ENCODE measurements at regions not wholly inside any gene's neighbourhood (a gene's known extent, or its start where the extent isn't known, plus 50 kb on each side); places are given as distances from the start of the nearest gene placed in this dataset.

DNA sequence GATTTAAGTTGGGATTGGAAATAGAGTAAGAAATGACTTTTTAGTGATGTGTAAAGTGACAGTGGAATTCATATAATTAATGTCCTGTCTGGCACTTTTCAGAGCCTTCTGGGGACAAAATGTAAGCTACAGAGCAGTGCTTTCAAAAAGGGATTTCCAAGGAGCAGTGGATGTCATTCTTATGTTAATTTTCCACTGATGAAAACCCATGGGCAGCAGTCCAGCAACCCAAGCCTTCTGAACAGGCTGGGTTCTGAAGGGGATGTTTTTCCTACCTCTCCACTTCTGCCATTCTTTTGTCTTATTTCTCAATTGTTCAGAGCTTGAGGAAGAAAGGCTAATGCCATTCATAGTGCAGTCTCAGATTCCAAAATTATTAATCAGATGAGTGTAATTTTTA, 717.6 kb upstream of the HS3ST1 start:
- Histone ChIP-seq H3K9ac (ENCODE audit: low read depth in 1 of 2, low read length in 2 of 2) (no peak overlapping the region), H3K27ac (ENCODE audit: low read depth in 1 of 2, low read length in 2 of 2) (no peak overlapping the region), H3K4me1 (ENCODE audit: control insufficient read depth in 4 of 4, insufficient read depth in 4 of 4, low read length in 3 of 4) (no peaks in the 10 kb centered on the region), H3K27me3 (ENCODE audit: control insufficient read depth in 4 of 4, insufficient read depth in 4 of 4, low read length in 3 of 4) (no peaks in the 10 kb centered on the region), H3K4me3 (ENCODE audit: low read depth in 1 of 3, low read length in 3 of 3) (no peak overlapping the region), H3K9me3 (ENCODE audit: control insufficient read depth in 4 of 4, low read length in 3 of 4) (peaks cover 0 to 7% (median 0%) of the 10 kb centered on the region in 4 donors), H3K36me3 (ENCODE audit: control insufficient read depth in 4 of 4, insufficient read depth in 3 of 4, low read depth in 1 of 4, low read length in 3 of 4) (no peaks in the 10 kb centered on the region)
- DNase-seq (ENCODE audit: low spot score): no peak
- no peak for TF ChIP-seq SP1 (IDR thresholded peaks at IDR 0.05)
- no peak for TF ChIP-seq YY1 (IDR thresholded peaks at IDR 0.05)
- TF ChIP-seq RXRA (IDR thresholded peaks at IDR 0.05): no peak
- TF ChIP-seq JUND (IDR thresholded peaks at IDR 0.05): no peak
- no peak for TF ChIP-seq NR2F2 (IDR thresholded peaks at IDR 0.05)
- no peak for TF ChIP-seq HNF4G (IDR thresholded peaks at IDR 0.05)
- TF ChIP-seq, protein P1, sequence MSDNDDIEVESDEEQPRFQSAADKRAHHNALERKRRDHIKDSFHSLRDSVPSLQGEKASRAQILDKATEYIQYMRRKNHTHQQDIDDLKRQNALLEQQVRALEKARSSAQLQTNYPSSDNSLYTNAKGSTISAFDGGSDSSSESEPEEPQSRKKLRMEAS (IDR thresholded peaks at IDR 0.05): no peak
- TF ChIP-seq ATF3 (IDR thresholded peaks at IDR 0.05): no peak
- TF ChIP-seq FOXA2 (IDR thresholded peaks at IDR 0.05): no peak

DNA sequence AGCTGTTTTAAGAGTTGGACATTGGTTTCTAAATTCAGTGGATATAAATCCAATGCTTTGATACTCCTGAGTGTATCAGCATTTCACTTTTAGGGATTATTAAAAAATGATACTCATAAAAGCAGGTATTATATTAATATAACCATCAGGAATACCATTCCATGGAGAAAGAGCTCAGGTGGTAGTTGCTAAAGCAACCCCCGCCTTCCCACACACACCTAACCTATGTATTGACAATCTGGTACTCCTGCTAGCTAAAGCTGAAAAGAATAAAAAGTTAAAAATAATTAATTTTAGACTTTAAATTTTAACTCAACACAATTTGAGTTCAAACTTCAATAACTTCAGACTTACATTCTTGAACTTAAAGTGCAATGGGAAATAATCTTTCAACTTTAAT, 717.1 kb upstream of the HS3ST1 start:
- TF ChIP-seq FOXA2 (IDR thresholded peaks at IDR 0.05) (no peak), RXRA (IDR thresholded peaks at IDR 0.05) (no peak), FOXA1 (IDR thresholded peaks at IDR 0.05) (no peak), NR2F2 (IDR thresholded peaks at IDR 0.05) (no peak), GABPA (IDR thresholded peaks at IDR 0.05 in 1 of 2, conservative IDR thresholded peaks at IDR 0.05 in 1 of 2) (no peak), YY1 (IDR thresholded peaks at IDR 0.05) (no peak), EGR1 (IDR thresholded peaks at IDR 0.05; ENCODE audit: low read depth in 2 of 2) (no peak), SP1 (IDR thresholded peaks at IDR 0.05) (no peak), HNF4G (IDR thresholded peaks at IDR 0.05) (no peak), REST (IDR thresholded peaks at IDR 0.05) (no peak), ATF3 (IDR thresholded peaks at IDR 0.05) (no peak), RAD21 (IDR thresholded peaks at IDR 0.05) (no peak), TAF1 (conservative IDR thresholded peaks at IDR 0.05) (no peak), JUND (IDR thresholded peaks at IDR 0.05) (no peak), HNF4A (conservative IDR thresholded peaks at IDR 0.05) (no peak)
- TF ChIP-seq, protein P1 (IDR thresholded peaks at IDR 0.05): no peak
- TF ChIP-seq, protein P2, sequence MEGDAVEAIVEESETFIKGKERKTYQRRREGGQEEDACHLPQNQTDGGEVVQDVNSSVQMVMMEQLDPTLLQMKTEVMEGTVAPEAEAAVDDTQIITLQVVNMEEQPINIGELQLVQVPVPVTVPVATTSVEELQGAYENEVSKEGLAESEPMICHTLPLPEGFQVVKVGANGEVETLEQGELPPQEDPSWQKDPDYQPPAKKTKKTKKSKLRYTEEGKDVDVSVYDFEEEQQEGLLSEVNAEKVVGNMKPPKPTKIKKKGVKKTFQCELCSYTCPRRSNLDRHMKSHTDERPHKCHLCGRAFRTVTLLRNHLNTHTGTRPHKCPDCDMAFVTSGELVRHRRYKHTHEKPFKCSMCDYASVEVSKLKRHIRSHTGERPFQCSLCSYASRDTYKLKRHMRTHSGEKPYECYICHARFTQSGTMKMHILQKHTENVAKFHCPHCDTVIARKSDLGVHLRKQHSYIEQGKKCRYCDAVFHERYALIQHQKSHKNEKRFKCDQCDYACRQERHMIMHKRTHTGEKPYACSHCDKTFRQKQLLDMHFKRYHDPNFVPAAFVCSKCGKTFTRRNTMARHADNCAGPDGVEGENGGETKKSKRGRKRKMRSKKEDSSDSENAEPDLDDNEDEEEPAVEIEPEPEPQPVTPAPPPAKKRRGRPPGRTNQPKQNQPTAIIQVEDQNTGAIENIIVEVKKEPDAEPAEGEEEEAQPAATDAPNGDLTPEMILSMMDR (IDR thresholded peaks at IDR 0.05; ENCODE audit: low read depth, low read length, missing input control): no peak
- TF ChIP-seq, protein P3, sequence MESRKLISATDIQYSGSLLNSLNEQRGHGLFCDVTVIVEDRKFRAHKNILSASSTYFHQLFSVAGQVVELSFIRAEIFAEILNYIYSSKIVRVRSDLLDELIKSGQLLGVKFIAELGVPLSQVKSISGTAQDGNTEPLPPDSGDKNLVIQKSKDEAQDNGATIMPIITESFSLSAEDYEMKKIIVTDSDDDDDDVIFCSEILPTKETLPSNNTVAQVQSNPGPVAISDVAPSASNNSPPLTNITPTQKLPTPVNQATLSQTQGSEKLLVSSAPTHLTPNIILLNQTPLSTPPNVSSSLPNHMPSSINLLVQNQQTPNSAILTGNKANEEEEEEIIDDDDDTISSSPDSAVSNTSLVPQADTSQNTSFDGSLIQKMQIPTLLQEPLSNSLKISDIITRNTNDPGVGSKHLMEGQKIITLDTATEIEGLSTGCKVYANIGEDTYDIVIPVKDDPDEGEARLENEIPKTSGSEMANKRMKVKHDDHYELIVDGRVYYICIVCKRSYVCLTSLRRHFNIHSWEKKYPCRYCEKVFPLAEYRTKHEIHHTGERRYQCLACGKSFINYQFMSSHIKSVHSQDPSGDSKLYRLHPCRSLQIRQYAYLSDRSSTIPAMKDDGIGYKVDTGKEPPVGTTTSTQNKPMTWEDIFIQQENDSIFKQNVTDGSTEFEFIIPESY (IDR thresholded peaks at IDR 0.05): no peak
- Histone ChIP-seq H3K9ac (ENCODE audit: low read depth in 1 of 2, low read length in 2 of 2) (no peak overlapping the region), H3K4me1 (ENCODE audit: control insufficient read depth in 4 of 4, insufficient read depth in 4 of 4, low read length in 3 of 4) (no peaks in the 10 kb centered on the region), H3K4me3 (ENCODE audit: low read depth in 1 of 3, low read length in 3 of 3) (no peak overlapping the region), H3K27ac (ENCODE audit: low read depth in 1 of 2, low read length in 2 of 2) (no peak overlapping the region), H3K9me3 (ENCODE audit: control insufficient read depth in 4 of 4, low read length in 3 of 4) (peaks cover 0 to 7% (median 0%) of the 10 kb centered on the region in 4 donors), H3K27me3 (ENCODE audit: control insufficient read depth in 4 of 4, insufficient read depth in 4 of 4, low read length in 3 of 4) (no peaks in the 10 kb centered on the region), H3K36me3 (ENCODE audit: control insufficient read depth in 4 of 4, insufficient read depth in 3 of 4, low read depth in 1 of 4, low read length in 3 of 4) (no peaks in the 10 kb centered on the region)
- 77% methylated on average over 1 of the region's 1 CpG for WGBS
- DNase-seq (ENCODE audit: low spot score): no peak
